ENCODE measurements at regions not wholly inside any gene's neighbourhood (a gene's known extent, or its start where the extent isn't known, plus 50 kb on each side); places are given as distances from the start of the nearest gene placed in this dataset.

DNA sequence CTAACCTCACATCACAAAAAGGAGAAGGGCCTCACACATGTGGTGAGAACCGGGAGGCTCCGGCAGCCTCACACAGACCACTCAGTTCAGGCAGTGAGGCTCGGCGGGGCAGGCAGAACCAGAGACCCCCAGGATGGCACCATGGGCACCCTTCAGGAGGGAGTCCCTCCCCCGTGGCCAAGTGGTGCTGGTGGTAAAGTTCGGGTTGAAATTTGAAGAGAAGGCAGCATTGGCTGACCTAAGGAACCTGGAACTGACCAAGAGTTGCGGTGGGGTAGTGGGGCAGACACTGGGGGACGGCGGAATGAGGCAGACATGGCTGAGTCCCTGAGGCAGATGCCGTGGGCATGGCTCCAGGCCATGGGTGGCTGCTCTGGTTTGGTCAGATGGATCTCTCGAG is 239.3 kb upstream of the MYT1L start:
- DNase-seq, result no peak
- no peak for ATAC-seq
- Histone ChIP-seq H3K27ac (no peak overlapping the region), H3K4me1 (no peaks in the 10 kb centered on the region), H3K4me3 (no peak overlapping the region), H3K27me3 (no peaks in the 10 kb centered on the region), H3K9me3 (no peaks in the 10 kb centered on the region), H3K36me3 (no peaks in the 10 kb centered on the region)
- TF ChIP-seq, protein P1, sequence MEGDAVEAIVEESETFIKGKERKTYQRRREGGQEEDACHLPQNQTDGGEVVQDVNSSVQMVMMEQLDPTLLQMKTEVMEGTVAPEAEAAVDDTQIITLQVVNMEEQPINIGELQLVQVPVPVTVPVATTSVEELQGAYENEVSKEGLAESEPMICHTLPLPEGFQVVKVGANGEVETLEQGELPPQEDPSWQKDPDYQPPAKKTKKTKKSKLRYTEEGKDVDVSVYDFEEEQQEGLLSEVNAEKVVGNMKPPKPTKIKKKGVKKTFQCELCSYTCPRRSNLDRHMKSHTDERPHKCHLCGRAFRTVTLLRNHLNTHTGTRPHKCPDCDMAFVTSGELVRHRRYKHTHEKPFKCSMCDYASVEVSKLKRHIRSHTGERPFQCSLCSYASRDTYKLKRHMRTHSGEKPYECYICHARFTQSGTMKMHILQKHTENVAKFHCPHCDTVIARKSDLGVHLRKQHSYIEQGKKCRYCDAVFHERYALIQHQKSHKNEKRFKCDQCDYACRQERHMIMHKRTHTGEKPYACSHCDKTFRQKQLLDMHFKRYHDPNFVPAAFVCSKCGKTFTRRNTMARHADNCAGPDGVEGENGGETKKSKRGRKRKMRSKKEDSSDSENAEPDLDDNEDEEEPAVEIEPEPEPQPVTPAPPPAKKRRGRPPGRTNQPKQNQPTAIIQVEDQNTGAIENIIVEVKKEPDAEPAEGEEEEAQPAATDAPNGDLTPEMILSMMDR (IDR thresholded peaks at IDR 0.05 in 4 of 5, conservative IDR thresholded peaks at IDR 0.05 in 1 of 5), result no peak
- TF ChIP-seq POLR2A (IDR thresholded peaks at IDR 0.05), result no peak
- in situ Hi-C loops (cut with MboI; ENCODE audit: low sequenced_read_pairs in 4 of 4), result no loop called here
- intact Hi-C loops (cut with DNase I; ENCODE audit: low total_unique reads), result no loop called here

DNA sequence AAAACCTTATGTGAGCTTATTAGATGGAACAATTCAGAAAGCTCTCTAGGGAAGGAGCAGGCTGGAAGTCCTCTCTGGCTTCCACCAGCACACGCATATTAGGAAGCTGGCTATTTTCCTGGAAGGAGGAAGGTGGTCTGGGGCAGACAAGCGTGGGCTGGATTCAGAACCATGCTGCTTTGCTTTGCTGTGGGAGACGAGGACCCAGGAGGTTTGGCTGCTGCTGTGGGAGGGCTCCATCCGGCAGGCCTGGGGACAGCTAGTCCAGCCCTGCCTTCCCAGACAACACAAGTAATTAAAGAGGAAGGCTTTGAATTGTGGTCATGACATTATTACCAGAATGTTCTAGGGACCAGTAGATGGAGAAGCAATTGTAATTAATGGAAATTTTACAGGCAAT is 238.8 kb upstream of the MYT1L start:
- Histone ChIP-seq H3K27ac (no peak overlapping the region), H3K4me1 (no peaks in the 10 kb centered on the region), H3K9me3 (no peaks in the 10 kb centered on the region), H3K36me3 (no peaks in the 10 kb centered on the region), H3K27me3 (no peaks in the 10 kb centered on the region), H3K4me3 (no peak overlapping the region)
- DNase-seq (no peak), ATAC-seq (no peak)
- TF ChIP-seq POLR2A (IDR thresholded peaks at IDR 0.05), result no peak
- TF ChIP-seq, protein P1 (IDR thresholded peaks at IDR 0.05 in 4 of 5, conservative IDR thresholded peaks at IDR 0.05 in 1 of 5), result no peak
- in situ Hi-C loops (cut with MboI; ENCODE audit: low sequenced_read_pairs in 4 of 4) (no loop called here), intact Hi-C loops (cut with DNase I; ENCODE audit: low total_unique reads) (no loop called here)

DNA sequence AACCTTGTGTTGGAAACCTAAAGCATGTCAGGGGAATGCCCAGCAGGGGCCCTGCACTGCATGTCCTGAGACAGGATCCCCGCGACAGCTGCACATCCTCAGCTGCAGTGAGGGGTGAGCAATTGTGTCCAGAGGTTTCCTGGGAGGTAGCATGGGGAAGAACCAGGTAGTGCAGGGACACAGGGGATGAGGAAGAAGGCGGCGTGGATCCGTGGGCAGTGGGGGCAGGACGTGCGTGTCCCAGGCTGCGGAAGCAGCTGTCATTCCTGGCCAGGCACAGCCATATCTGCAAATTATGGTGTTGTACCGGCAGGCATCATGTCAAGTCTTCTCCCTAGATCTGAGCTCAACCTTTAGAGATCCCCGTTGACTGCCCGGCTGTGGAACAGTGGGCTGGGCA is 238.2 kb upstream of the MYT1L start:
- H3K27ac ChIP-seq, result no peak overlapping the region
- in situ Hi-C loops (cut with MboI; ENCODE audit: low sequenced_read_pairs in 4 of 4), result no loop called here

DNA sequence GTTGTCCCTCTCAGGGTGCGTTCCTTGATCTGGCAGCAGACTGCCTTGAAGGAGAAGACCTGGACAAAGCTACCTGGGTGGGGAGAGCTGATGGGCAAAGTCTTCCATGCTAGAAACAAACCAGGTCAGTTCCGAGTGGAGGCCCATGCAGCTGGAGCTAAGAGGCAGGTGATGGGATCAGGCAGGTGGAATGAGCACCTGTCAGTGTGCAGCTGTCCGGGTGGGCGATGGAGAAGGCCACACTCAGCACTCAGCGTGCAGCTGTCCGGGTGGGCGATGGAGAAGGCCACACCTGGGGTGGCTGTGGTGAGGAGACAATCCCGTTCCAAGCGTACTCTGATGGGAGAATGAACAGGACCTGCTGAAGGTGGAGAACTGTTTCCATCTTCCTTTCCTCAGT is 237.3 kb upstream of the MYT1L start:
- TF ChIP-seq, protein P1 (IDR thresholded peaks at IDR 0.05 in 4 of 5, conservative IDR thresholded peaks at IDR 0.05 in 1 of 5), result no peak
- no peak for TF ChIP-seq POLR2A (IDR thresholded peaks at IDR 0.05)
- Histone ChIP-seq H3K9me3 (no peaks in the 10 kb centered on the region), H3K4me3 (no peak overlapping the region), H3K27me3 (no peaks in the 10 kb centered on the region), H3K27ac (no peak overlapping the region), H3K36me3 (no peaks in the 10 kb centered on the region), H3K4me1 (no peaks in the 10 kb centered on the region)
- no peak for DNase-seq
- intact Hi-C loops (cut with DNase I; ENCODE audit: low total_unique reads) (no loop called here), in situ Hi-C loops (cut with MboI; ENCODE audit: low sequenced_read_pairs in 4 of 4) (no loop called here)
- no peak for ATAC-seq

More for the DNA sequence above, 238.2 kb upstream of the MYT1L start:
- H3K4me1 ChIP-seq, result no peaks in the 10 kb centered on the region
- no peak for ATAC-seq
- intact Hi-C loops (cut with DNase I; ENCODE audit: low total_unique reads), result no loop called here
- TF ChIP-seq POLR2A (IDR thresholded peaks at IDR 0.05), result no peak
- TF ChIP-seq, protein P1 (IDR thresholded peaks at IDR 0.05 in 4 of 5, conservative IDR thresholded peaks at IDR 0.05 in 1 of 5), result no peak
- no peaks in the 10 kb centered on the region for H3K9me3 ChIP-seq
- H3K4me3 ChIP-seq, result no peak overlapping the region
- DNase-seq, result no peak
- H3K27me3 ChIP-seq, result no peaks in the 10 kb centered on the region
- no peaks in the 10 kb centered on the region for H3K36me3 ChIP-seq

DNA sequence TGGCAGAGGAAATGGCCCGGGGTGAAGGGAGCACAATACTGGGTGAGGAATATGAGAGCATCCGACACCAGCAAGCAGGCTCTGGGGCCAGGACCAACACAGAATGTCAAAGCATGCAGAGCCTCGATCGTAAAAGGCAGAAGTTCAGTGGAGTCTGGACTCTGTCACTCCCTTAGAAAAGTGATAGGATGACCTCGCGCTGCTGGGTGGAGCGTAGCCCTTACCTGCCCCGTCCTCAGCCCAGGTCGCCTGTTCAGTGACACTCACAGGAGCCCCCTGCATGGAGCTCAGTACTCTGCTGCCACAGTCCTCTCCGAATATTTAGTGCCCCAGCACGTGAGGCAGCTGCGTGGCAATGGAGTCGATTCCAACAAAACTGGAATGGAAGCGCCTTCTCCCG is 236.7 kb upstream of the MYT1L start:
- no peak for TF ChIP-seq POLR2A (IDR thresholded peaks at IDR 0.05)
- TF ChIP-seq, protein P1 (IDR thresholded peaks at IDR 0.05 in 4 of 5, conservative IDR thresholded peaks at IDR 0.05 in 1 of 5), result no peak
- H3K9me3 ChIP-seq, result no peaks in the 10 kb centered on the region
- intact Hi-C loops (cut with DNase I; ENCODE audit: low total_unique reads) (no loop called here), in situ Hi-C loops (cut with MboI; ENCODE audit: low sequenced_read_pairs in 4 of 4) (no loop called here)
- DNase-seq (no peak), ATAC-seq (no peak)
- no peaks in the 10 kb centered on the region for H3K36me3 ChIP-seq
- no peak overlapping the region for H3K4me3 ChIP-seq
- no peaks in the 10 kb centered on the region for H3K27me3 ChIP-seq
- no peak overlapping the region for H3K27ac ChIP-seq
- no peaks in the 10 kb centered on the region for H3K4me1 ChIP-seq

Data from gastrocnemius medialis (tissue), 4 donors.